ENCODE measurements at regions not wholly inside any gene's neighbourhood (a gene's known extent, or its start where the extent isn't known, plus 50 kb on each side); places are given as distances from the start of the nearest gene placed in this dataset.

- no peak overlapping the region for H3K4me3 ChIP-seq (ENCODE audit: low read depth, low read length)
These were observed 864.6 kb downstream of the SUCLG1 start for GRCh38 chr2:83594241-83595120.

GRCh38 chr2:83587309-83587708, 871.8 kb downstream of the SUCLG1 start:
- H3K4me3 ChIP-seq (ENCODE audit: low read depth, low read length), result no peak overlapping the region
- TF ChIP-seq CTCF (IDR thresholded peaks at IDR 0.05; ENCODE audit: low read depth, low read length), result no peak

More at GRCh38 chr2:83594241-83595120, 864.6 kb downstream of the SUCLG1 start:
- no peak for TF ChIP-seq CTCF (IDR thresholded peaks at IDR 0.05; ENCODE audit: low read depth, low read length)

GRCh38 chr2:83585250-83585649, 873.8 kb downstream of the SUCLG1 start:
- no peak overlapping the region for H3K4me3 ChIP-seq (ENCODE audit: low read depth, low read length)
- no peak for TF ChIP-seq CTCF (IDR thresholded peaks at IDR 0.05; ENCODE audit: low read depth, low read length)

GRCh38 chr2:83584672-83585071, 874.4 kb downstream of the SUCLG1 start:
- TF ChIP-seq CTCF (IDR thresholded peaks at IDR 0.05; ENCODE audit: low read depth, low read length), result no peak
- H3K4me3 ChIP-seq (ENCODE audit: low read depth, low read length), result no peak overlapping the region

- H3K4me3 ChIP-seq (ENCODE audit: low read depth, low read length), result no peak overlapping the region
- no peak for TF ChIP-seq CTCF (IDR thresholded peaks at IDR 0.05; ENCODE audit: low read depth, low read length)
These were observed 876.5 kb downstream of the SUCLG1 start for GRCh38 chr2:83582589-83582988.

- TF ChIP-seq CTCF (IDR thresholded peaks at IDR 0.05; ENCODE audit: low read depth, low read length), result no peak
These were observed 879.6 kb downstream of the SUCLG1 start for GRCh38 chr2:83579507-83579906.

GRCh38 chr2:83578405-83578804, 880.7 kb downstream of the SUCLG1 start:
- no peak overlapping the region for H3K4me3 ChIP-seq (ENCODE audit: low read depth, low read length)
- no peak for TF ChIP-seq CTCF (IDR thresholded peaks at IDR 0.05; ENCODE audit: low read depth, low read length)

More at GRCh38 chr2:83579507-83579906, 879.6 kb downstream of the SUCLG1 start:
- H3K4me3 ChIP-seq (ENCODE audit: low read depth, low read length), result no peak overlapping the region
